Activated CD4-positive, alpha-beta T cell treated with anti-CD3 and anti-CD28 coated beads, Interleukin-2, amount 10 ng/mL, durations not matched to agents 24 days and 14 days (primary cell): ENCODE measurements at regions not wholly inside any gene's neighbourhood (a gene's known extent, or its start where the extent isn't known, plus 50 kb on each side); places are given as distances from the start of the nearest gene placed in this dataset.
"Not testable (repeated sequence)": the region's sequence is repeated elsewhere in the genome, so short reads cannot be mapped to it uniquely, and the experiment has no call there.

Experiments
- DNase-seq: peaks from one replicate; pipeline ENCODE4 v3.0.0; 2022
- H3K27ac Mint-ChIP-seq: one replicate; pipeline ENCODE4 v1.8.0; 2022; ENCODE audit warnings: mild to moderate bottlenecking, mixed read lengths
- H3K27me3 Mint-ChIP-seq: one replicate; pipeline ENCODE4 v1.8.0; 2022; ENCODE audit warnings: mixed read lengths
- H3K36me3 Mint-ChIP-seq: one replicate; pipeline ENCODE4 v1.8.0; 2022; ENCODE audit warnings: low read depth, mild to moderate bottlenecking, mixed read lengths
- H3K4me1 Mint-ChIP-seq: one replicate; pipeline ENCODE4 v1.8.0; 2021; ENCODE audit warnings: mixed read lengths
- H3K4me3 Mint-ChIP-seq: one replicate; pipeline ENCODE4 v1.8.0; 2022; ENCODE audit warnings: mild to moderate bottlenecking, moderate library complexity, mixed read lengths
- H3K9me3 Mint-ChIP-seq: one replicate; pipeline ENCODE4 v1.8.0; 2021; ENCODE audit warnings: mixed read lengths
- intact Hi-C: fragments of 100-400 bp; cut with micrococcal nuclease; formaldehyde crosslinking; loops from one replicate; pipeline ENCODE4 v1.15.1; 2023

DNA sequence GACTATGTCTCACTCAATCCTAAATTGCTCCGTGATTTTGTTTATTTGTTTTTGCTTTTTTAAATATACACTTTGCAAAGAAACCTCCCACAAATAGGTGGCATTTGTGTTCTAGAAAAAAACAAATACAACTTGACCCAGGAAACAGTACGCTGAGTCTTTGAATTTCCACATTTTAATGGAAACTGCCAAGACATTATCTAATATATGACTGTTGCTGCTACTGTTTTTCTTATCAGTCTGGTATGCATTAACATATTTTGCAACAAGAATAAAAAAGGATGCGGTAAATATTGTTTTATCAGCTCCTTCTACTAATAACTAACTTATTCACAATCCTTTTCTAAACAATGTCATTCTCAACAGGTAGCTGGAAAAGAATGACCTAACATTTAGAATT is 187.4 kb downstream of the LRIG3 start:
- no peaks in the 10 kb centered on the region for H3K27me3 Mint-ChIP-seq

DNA sequence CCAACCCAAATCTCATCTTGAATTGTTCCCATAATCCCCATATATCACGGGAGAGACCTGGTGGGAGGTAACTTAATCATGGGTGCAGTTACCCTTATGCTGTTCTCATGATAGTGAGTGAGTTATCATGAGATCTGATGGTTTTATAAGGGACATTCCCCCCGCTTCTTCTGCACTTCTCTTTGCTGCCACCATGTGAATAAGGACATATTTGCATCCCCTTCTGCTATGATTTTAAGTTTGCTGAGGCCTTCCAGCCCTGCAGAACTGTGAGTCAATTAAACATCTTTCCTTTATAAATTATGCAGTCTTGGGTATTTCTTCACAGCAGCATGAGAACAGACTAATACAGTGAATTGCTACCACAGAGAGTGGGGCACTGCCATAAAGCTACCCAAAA is 179.1 kb downstream of the LRIG3 start:
- Mint-ChIP-seq H3K27me3 (no peaks in the 10 kb centered on the region), H3K27ac (no peak overlapping the region)
- intact Hi-C loops: no loop called here

More for the DNA sequence above, 187.4 kb downstream of the LRIG3 start:
- Mint-ChIP-seq H3K36me3 (no peaks in the 10 kb centered on the region), H3K9me3 (no peaks in the 10 kb centered on the region), H3K4me3 (no peak overlapping the region), H3K4me1 (no peaks in the 10 kb centered on the region), H3K27ac (no peak overlapping the region)
- no peak for DNase-seq
- intact Hi-C loops: no loop called here

DNA sequence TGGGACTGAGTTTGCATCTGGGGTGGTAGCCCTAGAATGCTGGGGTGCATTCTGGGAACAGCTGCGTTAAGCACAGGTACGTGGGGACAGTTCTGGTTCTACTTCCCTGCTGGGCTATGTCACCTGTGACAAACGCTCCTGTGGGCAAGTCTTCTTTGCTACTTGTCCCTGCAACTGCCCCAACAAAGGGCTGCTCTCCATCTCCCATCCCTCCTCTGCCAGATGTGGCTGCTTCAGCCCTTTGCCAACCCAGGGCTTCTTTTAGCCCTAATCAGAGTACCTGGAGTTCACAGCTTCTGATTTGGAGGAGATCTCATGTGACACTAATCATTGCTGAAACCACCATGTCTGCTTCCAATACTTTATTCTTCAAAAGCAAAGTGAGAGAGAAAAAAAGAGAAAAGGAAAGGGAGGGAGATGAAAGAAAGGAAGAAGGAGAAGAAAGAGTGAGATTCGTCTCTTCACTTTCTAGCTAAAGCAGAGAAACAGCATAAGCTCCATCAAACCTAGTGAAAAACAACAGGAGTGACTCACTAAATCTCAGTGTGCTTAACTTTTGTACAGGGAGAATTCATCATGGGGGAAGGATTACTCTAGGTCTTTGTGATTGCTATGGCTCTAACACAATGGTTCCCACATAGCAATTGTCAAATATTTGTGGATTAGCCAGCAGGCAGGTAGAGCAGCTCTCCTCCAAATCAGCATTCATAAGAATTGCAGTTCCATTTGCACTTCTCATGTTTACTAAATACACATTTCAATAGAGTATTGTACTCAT is 174.8 kb downstream of the LRIG3 start:
- H3K36me3 Mint-ChIP-seq: no peaks in the 10 kb centered on the region
- no peaks in the 10 kb centered on the region for H3K4me1 Mint-ChIP-seq
- H3K27ac Mint-ChIP-seq: no peak overlapping the region
- DNase-seq: no peak
- H3K4me3 Mint-ChIP-seq: no peak overlapping the region
- H3K27me3 Mint-ChIP-seq: no peaks in the 10 kb centered on the region
- intact Hi-C loops: no loop called here
- H3K9me3 Mint-ChIP-seq: peaks cover 5% of the 10 kb centered on the region

More for the DNA sequence above, 179.1 kb downstream of the LRIG3 start:
- Mint-ChIP-seq H3K9me3 (no peaks in the 10 kb centered on the region), H3K4me3 (no peak overlapping the region), H3K36me3 (no peaks in the 10 kb centered on the region), H3K4me1 (no peaks in the 10 kb centered on the region)
- DNase-seq: no peak

DNA sequence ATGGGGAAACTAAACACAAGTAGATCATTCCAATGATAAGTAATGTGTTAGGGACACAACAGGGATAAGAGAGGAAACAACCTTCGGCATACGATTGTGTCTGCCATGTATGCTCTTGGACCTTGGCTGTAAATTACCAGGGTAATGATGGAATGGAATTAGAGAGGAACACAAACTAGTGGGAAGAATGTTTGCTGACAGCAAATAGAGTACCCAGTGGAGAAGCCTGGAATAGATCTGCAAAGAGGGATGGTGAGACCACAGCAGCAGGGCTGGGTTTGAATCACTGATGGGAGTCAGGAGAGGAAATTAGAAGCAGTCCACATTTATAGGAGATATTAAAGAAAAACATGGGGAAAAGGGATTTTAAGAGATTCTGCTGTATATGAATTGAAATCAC is 172.8 kb downstream of the LRIG3 start:
- Mint-ChIP-seq H3K9me3 (peaks cover 5% of the 10 kb centered on the region), H3K4me3 (no peak overlapping the region), H3K27ac (no peak overlapping the region), H3K36me3 (no peaks in the 10 kb centered on the region), H3K4me1 (no peaks in the 10 kb centered on the region), H3K27me3 (no peaks in the 10 kb centered on the region)
- intact Hi-C loops: no loop called here
- no peak for DNase-seq

DNA sequence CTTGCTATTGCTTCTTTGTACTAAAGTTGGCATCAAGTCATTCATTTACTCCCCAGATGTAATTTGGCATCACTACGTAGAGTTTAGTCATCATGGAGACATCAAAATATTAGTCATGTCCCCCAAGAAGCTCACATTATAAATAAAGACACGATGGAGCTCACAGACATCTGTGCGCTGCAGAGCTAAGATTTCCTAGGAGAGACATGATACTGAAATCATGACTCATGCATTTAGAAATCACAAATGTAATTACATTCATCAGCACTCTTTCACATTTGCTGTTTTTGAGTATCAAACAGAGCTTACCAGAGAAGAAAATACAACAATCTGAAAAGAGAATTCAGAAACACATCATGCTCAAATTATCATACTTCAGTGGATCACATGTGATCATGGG is 169.8 kb downstream of the LRIG3 start:
- intact Hi-C loops: no loop called here
- no peak for DNase-seq
- H3K27ac Mint-ChIP-seq: no peak overlapping the region
- H3K27me3 Mint-ChIP-seq: no peaks in the 10 kb centered on the region
- no peak overlapping the region for H3K4me3 Mint-ChIP-seq
- no peaks in the 10 kb centered on the region for H3K4me1 Mint-ChIP-seq
- peaks cover 5% of the 10 kb centered on the region for H3K9me3 Mint-ChIP-seq
- H3K36me3 Mint-ChIP-seq: no peaks in the 10 kb centered on the region

DNA sequence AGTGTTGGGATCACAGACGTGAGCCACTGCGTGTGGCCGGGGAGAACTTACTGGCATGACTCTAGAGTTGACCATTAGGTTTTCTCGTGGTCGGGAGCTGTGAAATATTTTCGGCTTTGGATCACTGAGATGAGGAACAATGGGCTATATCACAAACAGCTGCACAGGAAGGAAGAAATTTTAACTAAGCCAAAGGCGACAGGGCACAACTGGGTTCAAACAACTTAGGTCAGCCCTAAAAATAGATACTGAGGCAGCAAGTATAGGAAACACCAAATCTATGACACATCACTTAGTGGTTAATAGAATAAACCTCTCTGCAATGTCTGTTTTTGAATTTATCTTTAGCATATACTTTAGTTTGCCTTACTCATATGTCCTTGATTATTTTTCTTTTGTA is 162.9 kb downstream of the LRIG3 start:
- Mint-ChIP-seq H3K27me3 (no peaks in the 10 kb centered on the region), H3K36me3 (no peaks in the 10 kb centered on the region), H3K27ac (no peak overlapping the region), H3K4me1 (no peaks in the 10 kb centered on the region), H3K4me3 (no peak overlapping the region), H3K9me3 (no peaks in the 10 kb centered on the region)
- DNase-seq: no peak
- intact Hi-C loops: no loop called here

DNA sequence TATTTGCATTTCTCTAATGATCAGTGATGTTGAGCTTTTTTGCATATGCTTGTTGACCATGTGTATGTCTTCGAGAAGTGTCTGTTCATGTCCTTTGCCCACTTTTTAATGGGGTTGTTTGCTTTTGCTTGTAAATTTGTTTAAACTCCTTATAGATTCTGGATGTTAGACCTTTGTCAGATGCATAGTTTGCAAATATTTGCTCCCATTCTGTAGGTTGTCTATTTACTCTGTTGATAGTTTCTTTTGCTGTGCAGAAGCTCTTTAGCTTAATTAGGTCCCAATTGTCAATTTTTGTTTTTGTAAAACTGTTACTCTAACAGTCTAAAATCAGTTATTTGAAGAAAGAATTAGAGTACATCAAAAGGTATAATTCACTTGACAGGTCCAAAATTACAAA is 160.6 kb downstream of the LRIG3 start:
- H3K4me3 Mint-ChIP-seq, H3K27me3 Mint-ChIP-seq, H3K9me3 Mint-ChIP-seq, DNase-seq, H3K4me1 Mint-ChIP-seq, intact Hi-C loops, H3K36me3 Mint-ChIP-seq, H3K27ac Mint-ChIP-seq: not testable (repeated sequence)

DNA sequence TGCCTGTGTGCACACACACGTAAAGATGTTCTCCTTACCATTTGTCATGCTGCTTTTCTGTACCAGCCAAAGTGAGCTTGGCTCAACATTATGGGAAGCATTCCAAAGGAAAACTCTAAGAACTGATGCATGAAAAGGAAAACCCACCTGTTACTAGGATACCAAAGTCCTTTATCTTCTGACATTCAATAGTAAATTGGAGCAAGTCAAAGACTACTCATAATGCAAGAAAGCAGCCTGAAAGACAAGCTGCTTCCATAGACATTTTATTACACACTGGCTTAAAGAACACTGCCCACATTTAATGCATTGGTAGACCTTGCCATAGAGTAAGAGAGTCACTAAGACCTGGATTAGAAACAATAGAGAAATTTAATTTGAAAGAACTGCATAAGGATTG is 159.0 kb downstream of the LRIG3 start:
- Mint-ChIP-seq H3K9me3 (no peaks in the 10 kb centered on the region), H3K27me3 (no peaks in the 10 kb centered on the region), H3K4me3 (no peak overlapping the region), H3K36me3 (no peaks in the 10 kb centered on the region), H3K27ac (no peak overlapping the region), H3K4me1 (no peaks in the 10 kb centered on the region)
- intact Hi-C loops: no loop called here
- no peak for DNase-seq

DNA sequence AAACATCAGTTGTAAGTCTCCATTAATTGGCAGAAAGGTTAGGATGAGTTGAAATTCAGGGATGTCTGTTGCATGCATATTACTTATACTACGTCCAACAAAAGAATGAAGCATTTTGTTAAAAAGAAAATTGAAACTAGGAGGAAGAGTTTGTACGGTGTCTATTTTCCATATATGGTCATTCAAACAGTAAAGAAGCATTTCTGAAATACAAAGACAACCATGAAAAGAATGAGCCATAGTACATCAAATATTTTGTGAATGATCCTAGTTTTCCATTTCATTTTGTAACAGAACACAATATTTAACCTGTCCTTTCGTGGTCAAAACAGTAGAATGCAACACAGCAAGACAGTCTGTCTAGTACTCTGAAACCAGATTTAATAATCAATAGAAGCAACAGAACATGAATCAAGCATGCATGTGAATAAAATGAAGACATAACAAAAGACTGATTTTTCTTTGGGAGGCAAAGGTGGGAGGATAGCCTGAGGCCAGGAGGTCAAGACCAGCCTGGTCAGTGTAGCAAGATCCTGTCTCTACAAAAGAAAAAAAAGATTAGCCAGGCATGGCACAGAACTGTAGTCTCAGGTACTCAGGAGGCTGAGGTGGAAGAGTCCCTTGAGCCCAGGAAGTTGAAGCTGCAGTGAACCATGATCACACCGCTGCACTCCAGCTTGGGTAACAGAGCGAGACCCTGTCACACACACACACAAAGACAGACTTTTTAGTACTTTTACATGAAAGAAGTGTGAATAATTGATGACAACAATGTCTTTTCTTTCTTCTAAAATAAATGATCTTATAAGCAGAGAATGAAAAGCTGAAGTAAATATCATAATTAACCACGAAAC is 156.0 kb downstream of the LRIG3 start:
- Mint-ChIP-seq H3K4me3 (no peak overlapping the region), H3K4me1 (no peaks in the 10 kb centered on the region), H3K9me3 (peaks cover 5% of the 10 kb centered on the region), H3K27ac (no peak overlapping the region), H3K27me3 (no peaks in the 10 kb centered on the region), H3K36me3 (no peaks in the 10 kb centered on the region)
- DNase-seq: no peak
- intact Hi-C loops: no loop called here

DNA sequence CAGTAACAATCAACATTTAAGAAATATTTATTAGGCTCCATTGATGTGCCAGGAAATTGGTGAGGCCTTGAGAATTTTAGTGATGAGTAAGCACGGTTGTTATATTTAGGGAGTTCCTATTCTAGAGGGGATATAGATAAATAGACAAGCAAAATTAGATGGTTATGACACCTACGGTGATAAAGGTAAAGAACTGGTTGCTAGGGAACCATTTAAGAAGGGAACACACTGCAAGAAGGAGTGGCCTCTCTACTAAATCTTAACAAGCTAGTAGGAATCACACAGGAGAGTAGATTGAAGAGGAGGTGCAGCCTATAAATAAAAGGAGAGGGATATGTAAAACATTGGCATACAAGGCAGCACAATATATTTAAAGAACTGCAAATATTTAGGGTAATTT is 155.2 kb downstream of the LRIG3 start:
- Mint-ChIP-seq H3K27ac (no peak overlapping the region), H3K9me3 (peaks cover 5% of the 10 kb centered on the region), H3K36me3 (no peaks in the 10 kb centered on the region), H3K4me3 (no peak overlapping the region), H3K27me3 (no peaks in the 10 kb centered on the region), H3K4me1 (no peaks in the 10 kb centered on the region)
- intact Hi-C loops: no loop called here
- DNase-seq: no peak

DNA sequence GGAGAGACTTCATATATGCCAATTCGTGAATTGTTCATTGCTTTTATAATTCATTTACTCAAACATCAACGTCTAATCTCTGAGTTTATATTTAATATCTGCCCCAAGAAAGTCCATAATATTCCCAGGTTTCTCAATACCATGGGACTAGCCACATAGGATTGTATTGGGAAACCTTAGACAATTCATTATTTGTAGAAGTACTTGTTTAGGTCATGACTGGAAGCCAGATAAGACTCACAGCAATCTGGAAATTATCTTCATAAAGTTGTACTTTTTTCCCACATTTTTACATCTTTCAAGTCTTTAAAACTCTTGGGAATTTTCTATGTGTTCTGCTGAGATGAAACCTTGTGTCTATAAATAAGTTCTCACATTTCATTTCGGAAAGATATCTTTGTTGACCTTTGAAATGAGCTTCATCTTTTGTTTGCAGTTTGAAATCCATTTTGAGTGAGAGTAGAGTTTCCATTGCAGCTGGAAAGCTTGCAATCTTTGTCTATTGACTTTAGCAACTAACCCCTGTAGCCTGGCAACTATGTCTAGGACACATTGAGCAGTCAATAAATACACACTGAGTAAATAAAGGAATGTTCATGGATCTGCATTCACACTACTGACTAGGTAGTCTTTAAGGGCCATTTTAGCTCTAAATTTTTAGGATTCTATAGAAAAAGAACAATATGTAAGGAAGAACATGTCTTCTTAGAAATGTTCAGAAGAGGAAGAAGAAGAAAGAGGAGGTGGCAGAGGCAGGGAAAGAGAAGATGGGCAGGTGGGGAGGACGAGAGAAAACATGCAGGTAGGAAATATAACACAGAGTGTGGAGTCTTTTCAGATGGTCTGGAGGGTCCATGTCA is 154.4 kb downstream of the LRIG3 start:
- intact Hi-C loops: no loop called here
- Mint-ChIP-seq H3K9me3 (peaks cover 6% of the 10 kb centered on the region), H3K4me1 (no peaks in the 10 kb centered on the region), H3K27me3 (no peaks in the 10 kb centered on the region), H3K4me3 (no peak overlapping the region), H3K36me3 (no peaks in the 10 kb centered on the region), H3K27ac (no peak overlapping the region)
- DNase-seq: no peak

DNA sequence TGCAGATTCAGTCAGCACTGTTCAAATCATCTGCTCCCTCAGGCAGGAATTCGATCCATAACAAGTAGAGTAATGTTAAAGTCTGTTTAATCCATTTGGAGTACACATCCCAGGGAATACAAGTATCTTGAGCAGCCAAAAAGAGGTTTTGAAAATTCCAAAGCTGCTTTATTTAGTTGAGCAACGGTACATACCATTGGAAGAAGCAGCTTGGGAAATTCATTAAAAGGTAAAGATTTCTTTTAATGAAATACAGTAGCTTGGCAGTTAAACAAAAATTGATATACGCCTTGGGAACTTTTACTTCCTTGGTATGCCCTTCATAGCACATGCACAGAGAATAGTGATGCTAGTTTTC is 153.8 kb downstream of the LRIG3 start:
- Mint-ChIP-seq H3K4me1 (no peaks in the 10 kb centered on the region), H3K27ac (no peak overlapping the region), H3K36me3 (no peaks in the 10 kb centered on the region), H3K27me3 (no peaks in the 10 kb centered on the region), H3K9me3 (peaks cover 8% of the 10 kb centered on the region), H3K4me3 (no peak overlapping the region)
- intact Hi-C loops: no loop called here
- DNase-seq: no peak

DNA sequence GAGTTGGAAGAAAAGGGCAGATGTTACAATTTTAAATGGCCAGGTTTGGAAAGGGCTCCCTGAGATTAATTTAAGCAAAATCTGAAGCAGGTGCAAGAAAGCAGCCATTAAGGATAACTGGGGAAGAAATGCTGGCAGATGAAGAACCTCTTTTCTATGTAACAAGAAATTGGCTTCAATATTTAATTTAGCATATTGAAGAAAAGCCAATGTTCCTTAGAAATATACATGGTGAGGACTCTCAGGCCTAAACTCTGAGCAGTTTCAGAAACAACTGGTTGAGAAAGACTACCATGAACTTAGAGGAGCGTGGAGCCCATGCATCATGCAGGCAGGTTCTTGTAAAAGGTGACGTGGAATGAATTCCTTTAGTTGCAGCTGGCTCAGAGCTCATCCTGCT is 152.8 kb downstream of the LRIG3 start:
- no peak for DNase-seq
- Mint-ChIP-seq H3K36me3 (no peaks in the 10 kb centered on the region), H3K27ac (no peak overlapping the region), H3K4me3 (no peak overlapping the region), H3K27me3 (no peaks in the 10 kb centered on the region), H3K9me3 (peaks cover 13% of the 10 kb centered on the region), H3K4me1 (no peaks in the 10 kb centered on the region)
- intact Hi-C loops: no loop called here

DNA sequence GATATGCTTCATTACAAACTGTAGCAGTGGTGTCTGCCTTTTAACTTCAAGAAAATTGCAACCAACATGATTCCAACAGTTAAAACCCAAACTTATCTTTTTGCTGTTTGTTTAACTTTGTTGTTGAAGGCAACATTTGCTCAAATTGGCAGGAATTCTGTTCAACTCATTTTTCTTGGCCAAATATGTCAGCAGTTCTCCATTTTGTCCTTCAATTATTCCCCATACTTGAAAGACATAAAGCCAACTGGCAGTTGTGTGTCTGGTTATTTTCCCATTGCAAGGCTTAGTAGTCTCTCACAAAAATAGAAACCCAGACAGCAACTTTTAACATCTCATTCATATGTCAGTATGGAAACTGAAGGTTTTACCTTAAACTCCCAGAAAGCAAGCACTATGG is 146.3 kb downstream of the LRIG3 start:
- Mint-ChIP-seq H3K9me3 (peaks cover 11% of the 10 kb centered on the region), H3K27me3 (no peaks in the 10 kb centered on the region), H3K4me3 (no peak overlapping the region), H3K4me1 (no peaks in the 10 kb centered on the region), H3K36me3 (no peaks in the 10 kb centered on the region), H3K27ac (no peak overlapping the region)
- intact Hi-C loops: no loop called here
- DNase-seq: no peak
